ENCODE measurements at regions not wholly inside any gene's neighbourhood (a gene's known extent, or its start where the extent isn't known, plus 50 kb on each side); places are given as distances from the start of the nearest gene placed in this dataset.
"Not testable (repeated sequence)": the region's sequence is repeated elsewhere in the genome, so short reads cannot be mapped to it uniquely, and the experiment has no call there.

DNA sequence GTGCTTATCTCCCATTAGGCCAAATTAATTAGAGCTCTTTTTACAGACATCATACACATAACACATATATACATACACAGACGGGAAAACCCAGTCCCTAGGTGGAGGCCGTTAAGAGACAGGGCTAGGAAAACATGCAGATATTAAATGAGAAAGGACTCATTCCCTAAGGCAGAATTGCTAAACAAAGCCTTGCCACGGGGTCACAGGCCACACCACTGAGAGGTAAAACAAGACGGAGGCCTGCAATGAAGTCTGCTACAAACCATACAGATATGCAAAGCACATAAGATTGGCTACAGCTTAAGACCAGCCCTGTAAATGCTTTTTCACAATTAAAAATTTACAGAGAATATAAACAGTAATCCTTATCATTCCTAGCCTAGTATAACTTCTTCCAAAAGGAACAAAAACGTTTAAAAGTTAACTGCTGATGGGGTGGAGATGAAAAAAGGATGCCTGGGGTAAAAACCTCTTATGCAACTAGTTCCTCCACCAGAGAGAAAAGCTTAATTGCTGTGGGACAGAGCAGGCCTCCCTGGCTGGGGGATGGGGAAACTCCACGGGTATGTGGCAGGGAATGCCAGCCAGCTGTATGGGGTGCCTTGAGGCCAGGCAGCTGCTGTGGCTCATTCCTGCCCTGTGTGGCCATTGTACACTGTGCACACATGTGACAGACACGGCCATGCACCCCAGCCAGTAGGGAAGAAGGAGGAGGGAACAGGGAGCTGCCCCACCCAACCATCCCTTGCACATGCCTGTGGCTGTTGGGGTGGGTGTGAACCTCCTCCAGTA, 481.4 kb upstream of the LMCD1 start:
- DNase-seq, result no peak

DNA sequence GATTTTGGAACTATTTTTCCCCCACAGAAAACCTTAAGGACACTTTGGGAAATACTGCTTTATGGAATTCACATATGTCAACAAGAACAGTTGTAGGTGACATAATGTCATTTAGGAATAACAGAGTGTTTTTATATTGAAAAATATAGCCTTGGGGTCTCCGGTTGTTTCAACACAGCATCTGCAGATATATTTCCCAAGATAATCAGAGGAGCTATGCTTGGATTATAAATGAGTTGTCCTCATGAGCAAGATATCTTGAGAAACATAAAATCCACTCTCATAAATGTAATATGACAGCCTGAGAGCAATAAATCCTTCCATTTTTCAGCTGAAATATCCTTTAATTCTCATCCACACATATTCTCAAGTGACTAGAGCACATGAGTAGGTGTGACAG, 473.7 kb upstream of the LMCD1 start:
- DNase-seq, result no peak

DNA sequence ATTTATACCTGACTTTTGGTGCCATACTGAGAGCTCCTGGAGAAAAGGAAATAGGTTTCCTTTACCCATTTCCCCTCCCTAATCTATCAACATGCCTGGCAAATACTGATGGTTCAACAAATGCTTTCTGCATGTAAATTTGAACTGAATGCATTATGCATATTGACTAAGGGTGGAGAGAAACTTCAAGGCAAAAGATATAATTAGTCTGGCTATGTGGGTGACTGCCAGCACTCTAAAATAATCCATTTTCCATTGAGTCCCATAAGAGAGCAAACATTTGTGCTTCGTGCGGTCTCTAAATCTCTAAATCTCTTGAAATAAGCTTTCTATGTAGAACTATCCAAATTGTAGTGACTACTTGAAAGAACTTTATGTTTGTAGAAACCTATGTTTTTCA, 451.3 kb upstream of the LMCD1 start:
- DNase-seq, result no peak

DNA sequence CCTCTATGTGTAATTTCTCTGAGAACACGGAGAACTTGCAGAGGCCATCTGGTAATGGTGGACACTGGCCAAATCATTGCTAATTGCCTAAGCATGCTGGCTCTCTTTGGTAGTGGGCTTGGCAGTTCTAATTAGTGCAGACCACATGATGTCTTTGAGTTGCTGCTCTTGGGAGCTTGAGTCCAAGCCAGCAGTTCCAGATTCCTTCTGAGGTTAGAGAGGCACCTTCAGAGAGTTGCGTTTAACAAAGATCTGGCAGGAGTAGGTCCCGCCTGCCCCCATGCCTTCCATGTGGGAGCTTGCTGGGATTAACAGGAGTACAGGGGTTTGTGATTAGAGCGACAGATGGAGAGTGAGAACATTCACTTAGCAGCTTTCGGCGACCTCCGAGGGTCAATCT, 449.0 kb upstream of the LMCD1 start:
- no peak for DNase-seq

DNA sequence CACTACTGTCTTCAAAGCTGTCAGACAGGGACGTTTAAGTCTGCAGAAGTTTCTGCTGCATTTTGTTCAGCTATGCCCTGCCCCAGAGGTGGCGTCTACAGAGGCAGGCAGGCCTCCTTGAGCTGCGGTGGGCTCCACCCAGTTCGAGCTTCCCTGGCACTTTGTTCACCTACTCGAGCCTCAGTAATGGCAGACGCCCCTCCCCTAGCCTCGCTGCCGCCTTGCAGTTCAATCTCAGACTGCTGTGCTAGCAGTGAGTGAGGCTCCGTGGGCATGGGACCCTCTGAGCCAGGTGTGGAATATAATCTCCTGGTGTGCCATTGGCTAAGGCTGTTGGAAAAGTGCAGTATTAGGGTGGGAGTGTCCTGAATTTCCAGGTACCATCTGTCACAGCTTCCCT, 433.5 kb upstream of the LMCD1 start:
- not testable (repeated sequence) for DNase-seq

DNA sequence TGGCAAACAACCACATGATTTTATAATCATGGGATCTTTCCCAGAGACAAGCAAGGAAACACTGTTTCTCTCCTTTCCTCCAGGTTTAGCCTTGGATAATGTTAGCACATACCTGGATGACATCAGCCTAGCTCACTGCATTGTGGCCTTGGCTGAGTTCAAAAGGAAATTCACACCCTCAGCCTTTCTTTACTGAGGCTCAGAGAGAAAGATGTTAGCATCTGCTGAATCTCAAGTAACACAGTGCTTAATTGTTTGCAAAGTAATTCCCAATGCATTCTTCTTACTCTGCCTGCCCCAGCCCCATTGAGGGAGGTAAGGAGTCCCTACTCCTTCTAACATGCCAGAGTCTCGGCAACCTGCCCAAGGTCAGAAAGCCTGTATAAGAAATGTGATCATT, 432.2 kb upstream of the LMCD1 start:
- DNase-seq, result no peak

DNA sequence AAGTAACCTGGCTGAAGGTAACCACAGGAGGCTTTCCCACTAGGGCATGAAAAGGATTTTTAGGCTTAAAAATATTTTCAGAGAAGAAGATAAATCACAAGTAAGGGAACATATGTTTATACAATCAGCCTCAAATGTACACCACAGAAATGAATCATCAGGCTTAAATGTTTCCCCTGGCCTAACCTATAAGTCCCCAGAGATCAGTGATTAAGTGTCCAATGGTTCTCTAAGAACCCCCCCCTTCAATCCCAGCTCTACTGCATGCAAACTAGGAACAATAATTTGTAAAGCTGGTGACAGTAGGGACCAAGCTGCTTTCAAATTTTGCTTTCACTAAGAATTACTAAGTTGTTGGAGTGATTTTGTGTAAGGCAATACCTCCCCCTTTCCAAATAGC, 431.6 kb upstream of the LMCD1 start:
- no peak for DNase-seq

DNA sequence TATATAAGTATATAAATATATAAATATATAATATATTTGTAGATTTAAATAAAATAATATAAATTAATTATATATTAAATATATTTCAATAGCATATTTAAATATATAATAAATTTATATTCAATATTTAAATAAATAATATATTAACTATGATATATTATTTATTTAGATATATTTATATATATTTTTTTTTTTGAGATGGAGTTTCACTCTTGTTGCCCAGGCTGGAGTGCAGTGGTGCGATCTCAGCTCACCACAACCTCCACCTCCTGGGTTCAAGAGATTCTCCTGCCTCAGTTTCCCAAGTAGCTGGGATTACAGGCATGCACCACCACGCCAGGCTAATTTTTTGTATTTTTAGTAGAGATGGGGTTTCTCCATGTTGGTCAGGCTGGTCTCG, 426.9 kb upstream of the LMCD1 start:
- DNase-seq, result not testable (repeated sequence)

DNA sequence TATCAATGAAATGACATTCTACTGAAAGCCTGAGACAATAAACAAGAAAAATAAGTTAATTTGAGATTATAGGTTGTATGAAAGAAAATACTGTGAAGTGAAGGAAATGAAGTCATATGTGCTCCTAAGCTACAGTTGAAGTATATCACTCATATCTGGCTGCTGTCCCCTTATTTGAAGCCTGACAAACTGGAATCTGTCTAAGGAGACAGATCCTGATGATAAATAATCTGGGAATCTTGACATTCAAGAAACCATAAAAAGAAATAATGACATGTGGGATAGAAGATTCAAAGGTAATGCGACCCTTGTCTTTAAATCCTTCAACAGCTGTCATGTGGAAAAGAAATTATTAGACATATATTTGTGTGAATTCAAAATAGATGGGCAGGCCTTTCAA, 424.5 kb upstream of the LMCD1 start:
- no peak for DNase-seq

DNA sequence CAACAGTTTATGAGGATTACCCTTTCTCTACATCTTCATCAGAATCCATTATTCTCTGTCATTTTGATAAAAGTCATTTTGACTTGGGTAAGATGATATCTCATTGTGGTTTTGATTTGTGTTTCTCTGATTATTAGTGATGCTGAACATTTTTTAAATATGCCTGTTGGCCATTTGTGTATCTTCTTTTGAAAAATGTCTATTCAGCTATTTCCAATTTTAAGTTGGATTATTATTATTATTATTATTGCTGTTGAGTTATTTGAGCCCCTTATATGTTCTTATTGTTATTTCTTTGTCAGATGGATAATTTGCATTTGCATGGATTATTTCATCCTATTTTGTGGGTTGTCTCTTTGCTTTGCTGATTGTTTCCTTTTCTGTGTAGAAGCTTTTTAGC, 421.2 kb upstream of the LMCD1 start:
- DNase-seq, result no peak

DNA sequence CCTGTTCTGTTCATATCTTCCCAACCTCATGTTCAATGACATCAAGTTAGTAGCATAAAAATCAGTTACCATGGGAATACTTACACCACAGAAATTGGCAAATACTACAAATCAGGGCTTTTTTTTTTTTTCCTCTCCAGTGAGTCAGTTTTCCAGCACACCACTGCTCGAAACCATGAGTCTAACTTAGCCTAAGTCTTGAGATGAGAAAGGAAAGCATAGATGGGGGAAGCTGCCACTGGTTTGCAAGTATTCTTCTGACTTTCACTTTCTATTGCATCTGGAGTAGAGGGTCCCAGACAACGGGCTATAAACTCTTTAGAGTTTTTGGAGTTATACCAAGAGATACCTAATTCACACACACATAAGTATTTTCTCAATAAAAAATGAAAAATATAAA, 416.1 kb upstream of the LMCD1 start:
- no peak for DNase-seq

DNA sequence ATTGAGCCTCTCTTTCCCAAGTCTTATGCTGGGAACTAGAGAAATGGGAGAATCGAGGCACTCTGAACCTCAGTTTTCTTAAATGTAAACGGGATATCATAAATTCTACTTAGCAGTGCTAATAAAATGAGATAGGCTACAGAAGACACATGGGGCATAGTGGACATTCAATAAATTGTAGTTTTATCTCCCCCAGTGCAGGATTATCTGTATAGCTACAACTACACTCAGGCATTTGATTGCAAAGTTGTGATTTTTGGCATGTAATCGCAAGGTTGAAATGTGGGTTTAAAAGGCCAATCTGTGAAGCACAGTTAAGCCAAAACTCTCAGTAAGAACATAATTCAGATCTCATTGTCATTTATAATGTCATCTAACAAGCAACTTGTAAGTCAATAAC, 413.7 kb upstream of the LMCD1 start:
- DNase-seq, result no peak

DNA sequence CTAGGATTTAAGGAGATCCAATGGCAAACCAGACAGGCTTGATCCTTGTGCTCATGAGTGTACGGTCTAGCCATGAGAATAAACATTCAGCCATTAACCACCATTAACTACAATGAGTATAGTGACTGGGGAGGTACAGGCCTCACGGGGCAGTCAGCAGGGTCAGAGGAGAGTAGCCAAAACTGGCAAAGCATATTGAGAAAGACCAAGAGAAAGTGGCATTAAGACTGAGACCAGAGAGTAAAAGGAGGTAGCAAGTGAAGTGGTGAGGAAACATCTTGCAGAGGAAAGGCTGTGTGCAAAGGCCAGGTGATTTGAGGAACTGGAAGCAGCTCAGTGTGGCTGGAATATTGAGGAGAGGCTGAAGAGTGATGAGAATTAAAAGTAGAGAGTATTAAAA, 407.2 kb upstream of the LMCD1 start:
- no peak for DNase-seq

DNA sequence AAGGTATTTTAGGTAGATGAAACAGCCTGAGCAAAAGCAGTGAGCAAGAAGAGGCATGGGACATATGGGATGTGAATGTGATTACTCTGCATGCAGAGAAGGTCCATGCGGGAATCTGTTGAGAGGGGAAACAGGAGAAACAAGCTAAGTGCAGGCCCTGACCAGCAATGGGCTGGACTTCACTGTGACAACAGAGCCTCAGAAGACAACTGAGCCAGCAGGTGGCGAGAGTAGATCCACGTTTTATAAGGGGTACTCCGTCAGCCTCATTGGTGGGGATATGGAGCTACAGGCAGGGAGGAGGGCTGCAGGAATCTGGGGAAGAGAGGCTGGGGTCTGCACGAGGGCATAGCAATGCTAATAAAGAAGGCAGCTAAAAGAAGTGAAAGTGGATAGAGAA, 405.9 kb upstream of the LMCD1 start:
- no peak for DNase-seq

DNA sequence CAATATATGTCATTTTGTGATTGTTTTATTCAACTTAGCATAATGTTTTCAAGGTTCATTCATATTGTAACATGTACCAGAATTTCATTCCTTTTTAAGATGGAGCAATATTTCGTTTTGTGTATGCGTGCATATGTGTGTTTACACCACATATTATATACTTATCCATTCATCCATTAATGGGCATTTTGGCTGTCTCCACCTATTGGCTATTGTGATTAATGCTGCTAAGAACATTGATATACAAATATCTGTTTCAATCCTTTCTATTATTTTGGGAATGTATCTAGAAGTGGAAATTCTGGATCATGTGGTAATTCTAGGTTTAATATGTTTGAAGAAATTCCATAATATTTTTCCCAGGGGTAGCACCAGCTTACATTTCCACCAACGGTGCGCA, 403.9 kb upstream of the LMCD1 start:
- DNase-seq, result no peak

DNA sequence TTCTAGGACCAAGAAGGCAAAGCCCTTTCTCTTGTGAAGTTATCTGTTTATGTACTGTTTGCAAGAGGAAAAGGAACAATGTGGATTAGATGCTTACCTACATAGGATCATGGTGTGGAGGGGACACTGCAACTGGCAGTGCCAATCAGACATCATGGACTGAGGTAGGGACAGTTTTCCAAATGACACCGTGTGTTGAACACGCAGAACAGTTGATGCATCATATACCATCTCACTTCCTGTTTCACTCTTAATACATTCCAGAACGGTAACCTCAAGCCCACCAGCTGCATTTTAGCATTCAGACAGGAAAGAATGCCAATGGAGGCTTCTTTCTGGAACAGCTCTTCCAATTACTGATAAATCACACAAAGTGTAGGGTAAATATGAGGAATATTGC, 397.7 kb upstream of the LMCD1 start:
- DNase-seq, result no peak

DNA sequence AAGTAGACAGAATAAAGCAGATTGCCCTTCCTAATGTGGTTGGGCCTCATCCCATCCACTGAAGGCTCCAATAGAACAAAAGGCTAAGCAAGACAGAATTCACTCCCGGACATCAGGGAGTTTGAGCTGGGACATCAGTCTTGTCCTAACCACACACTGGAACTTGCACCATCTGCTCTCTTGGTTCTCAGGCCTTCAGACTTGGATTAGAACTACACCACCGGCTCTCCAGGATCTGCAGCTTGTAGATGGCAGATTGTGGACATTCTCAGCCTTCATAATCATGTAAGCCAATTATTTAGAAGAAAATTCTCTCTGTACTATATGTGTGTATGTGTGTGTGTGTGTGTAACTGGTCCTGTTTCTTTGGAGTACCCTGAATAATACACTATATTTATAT, 394.7 kb upstream of the LMCD1 start:
- DNase-seq, result no peak

DNA sequence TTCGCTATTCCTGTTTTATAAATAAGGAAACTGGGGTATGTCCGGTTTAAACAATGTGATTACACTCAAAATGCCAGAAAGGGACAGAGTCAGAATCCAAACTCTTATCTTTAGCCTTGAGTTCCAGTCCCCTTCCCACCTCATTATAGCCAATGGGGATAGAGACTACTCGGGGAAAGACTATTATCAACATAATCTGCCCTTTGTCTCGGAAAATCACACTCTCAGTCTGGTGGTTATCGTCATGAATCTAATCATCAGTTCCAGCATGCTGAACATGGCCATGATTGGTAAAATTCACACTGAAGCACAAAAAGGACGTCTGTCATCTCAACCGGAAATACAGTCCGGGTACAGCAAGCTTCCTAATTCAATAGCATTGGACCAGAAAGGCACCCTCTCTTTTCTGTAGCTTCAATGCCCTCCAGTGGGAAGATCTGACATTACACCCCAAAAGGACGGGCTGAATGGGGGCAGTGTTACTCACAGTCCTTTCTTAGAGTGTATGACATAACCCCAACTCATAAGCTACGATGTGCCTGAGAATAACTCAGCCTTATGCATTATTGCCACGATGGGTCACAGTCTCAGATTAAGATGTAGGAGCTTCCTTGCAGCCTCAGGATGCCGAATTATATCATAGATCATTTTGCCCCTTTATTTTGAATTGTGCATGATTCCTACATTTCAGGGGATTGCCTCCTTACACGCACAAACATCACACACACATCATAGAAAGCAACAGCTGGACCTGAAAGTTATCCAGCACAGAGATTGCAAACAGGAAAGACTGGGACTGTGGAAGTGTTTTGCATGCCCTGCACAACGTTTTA, 390.4 kb upstream of the LMCD1 start:
- peak; percentile 63 for DNase-seq

DNA sequence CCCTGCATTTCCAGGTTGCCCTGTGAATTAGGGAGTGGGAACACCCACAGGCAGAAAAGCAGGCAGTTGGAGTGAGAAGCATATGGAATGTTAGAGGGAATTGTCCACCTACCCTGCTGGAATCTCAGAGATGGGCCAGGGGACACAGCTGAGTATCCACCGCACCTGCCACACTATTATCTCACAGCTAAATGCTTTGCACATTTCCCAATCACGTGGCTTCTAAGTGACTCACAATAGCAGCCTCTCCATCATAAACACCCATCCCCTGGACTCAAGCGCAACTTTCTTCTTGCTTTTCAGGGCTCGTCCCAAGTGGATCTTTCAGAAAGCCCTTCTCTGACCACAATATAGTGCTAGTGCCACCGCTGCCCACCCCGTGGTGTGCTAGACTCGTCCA, 389.0 kb upstream of the LMCD1 start:
- no peak for DNase-seq

DNA sequence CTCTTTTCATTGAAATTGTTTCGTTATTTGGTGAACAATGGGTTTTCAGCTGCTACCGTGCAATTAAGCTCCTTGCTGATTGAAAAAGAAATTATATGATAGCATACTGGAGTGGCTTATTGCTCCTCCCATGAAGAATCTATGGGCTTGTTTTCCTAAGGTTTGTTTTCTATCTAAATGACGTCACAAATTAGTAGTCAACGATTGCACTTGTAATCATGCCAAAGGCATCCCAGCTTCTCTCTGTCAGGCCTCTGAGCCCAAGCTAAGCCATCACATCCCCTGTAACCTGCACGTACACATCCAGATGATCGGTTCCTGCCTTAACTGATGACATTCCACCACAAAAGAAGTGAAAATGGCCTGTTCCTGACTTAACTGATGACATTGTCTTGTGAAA, 388.0 kb upstream of the LMCD1 start:
- no peak for DNase-seq

DNA sequence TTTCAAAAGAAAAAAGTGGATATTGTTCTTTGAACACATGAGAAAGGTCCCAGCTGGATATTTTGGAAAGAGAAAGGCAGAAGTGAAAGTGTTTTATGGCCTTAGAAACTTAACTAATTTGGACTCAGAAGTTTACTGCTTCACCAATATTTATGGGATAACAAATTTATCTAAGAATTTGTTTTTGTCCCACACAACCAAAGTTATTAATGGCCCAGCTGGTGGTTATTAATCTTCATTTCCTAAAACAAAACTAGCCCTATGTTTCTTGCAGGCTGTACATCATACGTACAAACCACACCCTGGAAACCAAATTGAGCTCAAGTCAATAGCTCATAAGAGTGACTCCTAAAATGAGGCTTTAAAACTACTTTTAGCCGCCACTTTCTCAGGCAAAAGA, 372.9 kb upstream of the LMCD1 start:
- no peak for DNase-seq

DNA sequence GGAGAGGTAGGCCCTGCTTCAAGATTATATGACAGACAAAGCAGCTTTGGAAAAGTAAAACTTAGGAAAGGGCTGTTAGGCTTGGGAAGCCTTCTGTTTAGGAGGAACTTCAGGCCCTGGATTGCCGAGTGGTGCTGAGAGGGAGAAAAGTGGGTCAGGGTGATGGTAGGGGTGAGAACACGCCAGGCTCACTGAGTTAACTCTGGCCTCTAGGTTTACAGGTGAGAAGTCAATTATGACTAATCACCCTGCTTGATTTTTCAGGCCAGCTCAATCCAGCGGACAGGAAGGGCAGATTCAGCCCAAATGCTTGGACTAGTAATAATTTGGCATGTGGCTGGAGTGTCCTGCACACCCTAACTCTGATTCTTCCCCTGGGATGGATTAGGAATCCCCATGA, 365.1 kb upstream of the LMCD1 start:
- DNase-seq, result no peak

DNA sequence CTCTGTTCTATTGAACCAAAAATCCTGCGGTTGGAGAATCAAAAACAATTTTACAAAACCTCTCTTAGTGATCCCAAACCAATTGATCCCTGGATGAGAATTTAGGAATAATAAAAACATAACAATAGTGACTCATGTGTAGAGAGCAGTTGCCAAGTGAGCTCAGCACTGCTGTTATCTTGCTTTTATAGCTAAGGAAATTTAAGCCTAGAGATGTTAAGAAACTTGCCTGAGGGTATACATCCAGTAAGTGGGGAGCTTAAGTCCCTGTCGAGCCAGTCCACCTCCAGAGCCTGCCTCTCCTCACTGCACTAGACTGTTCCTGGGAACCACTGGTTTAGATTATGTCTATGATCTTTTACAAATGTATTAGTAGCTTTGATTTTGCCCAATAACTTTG, 358.4 kb upstream of the LMCD1 start:
- no peak for DNase-seq

DNA sequence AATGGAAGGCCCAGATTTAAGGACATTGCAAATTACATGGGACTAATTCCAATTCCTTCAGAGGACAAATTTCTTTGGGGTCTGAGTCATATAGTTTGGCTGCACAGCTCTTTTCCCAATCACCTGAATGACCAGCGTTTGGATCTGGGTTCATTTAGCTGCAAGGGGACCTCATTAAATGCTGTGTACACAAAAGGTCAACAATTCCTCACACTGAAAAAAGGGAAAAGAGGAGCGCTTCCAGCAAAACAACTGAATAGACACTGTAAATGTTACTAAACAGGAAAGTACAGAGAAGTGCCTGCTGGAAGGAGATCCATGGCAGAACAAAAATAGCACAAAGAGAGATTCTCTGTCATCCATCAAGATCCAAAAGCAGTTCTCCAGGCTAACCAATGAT, 356.0 kb upstream of the LMCD1 start:
- DNase-seq, result no peak

DNA sequence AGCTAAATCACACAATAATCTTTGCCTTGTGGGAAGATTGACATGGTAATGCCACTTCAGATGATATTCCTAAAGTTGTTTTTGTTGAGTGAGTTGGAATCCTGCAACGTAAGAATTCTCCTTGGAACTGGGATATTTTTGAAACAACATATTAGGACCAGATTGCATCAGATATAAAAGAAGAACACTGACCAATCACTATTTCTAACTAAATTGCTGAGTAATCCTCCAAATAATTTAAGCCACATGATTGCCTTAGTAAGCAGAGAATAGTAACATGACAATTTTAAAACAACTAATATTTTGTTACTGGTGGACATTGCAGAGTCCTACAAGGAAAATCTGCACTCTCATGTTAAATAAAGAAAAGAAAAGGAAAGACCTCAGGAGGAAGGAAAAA, 353.9 kb upstream of the LMCD1 start:
- no peak for DNase-seq

Data from activated CD8-positive, alpha-beta memory T cell treated with anti-CD3 and anti-CD28 coated beads, Interleukin-2, amount 50 U/mL, for 48 hours (primary cell).